ENCODE measurements at regions not wholly inside any gene's neighbourhood (a gene's known extent, or its start where the extent isn't known, plus 50 kb on each side); places are given as distances from the start of the nearest gene placed in this dataset.

GRCh38 chr12:89945123-89945522, 236.5 kb upstream of the ATP2B1 start:
- Histone ChIP-seq H3K9ac (ENCODE audit: low read depth, low read length) (no peak overlapping the region), H3K4me1 (ENCODE audit: insufficient read depth, low read length) (no peaks in the 10 kb centered on the region), H3K27ac (ENCODE audit: low read length) (no peak overlapping the region), H4K20me1 (ENCODE audit: insufficient read depth, low read length) (no peaks in the 10 kb centered on the region), H3K79me2 (ENCODE audit: insufficient read depth, low read length) (no peaks in the 10 kb centered on the region), H3K9me3 (ENCODE audit: insufficient read depth, low read length, severe bottlenecking) (no peaks in the 10 kb centered on the region), H3K4me3 (ENCODE audit: low read depth in 1 of 2, low read length in 2 of 2) (no peak overlapping the region), H3K27me3 (ENCODE audit: insufficient read depth, low read length, poor library complexity) (no peaks in the 10 kb centered on the region), H3K4me2 (ENCODE audit: insufficient read depth, low read length) (no peak overlapping the region), H2AFZ (ENCODE audit: low read depth, low read length) (no peak overlapping the region), H3K36me3 (ENCODE audit: insufficient read depth, low read length) (no peaks in the 10 kb centered on the region)
- no peak for DNase-seq
- TF ChIP-seq EZH2 (IDR thresholded peaks at IDR 0.05; ENCODE audit: borderline replicate concordance, low read depth, low read length, severe bottlenecking) (no peak), CTCF (IDR thresholded peaks at IDR 0.05; ENCODE audit: borderline replicate concordance, extremely low read depth, low read length, poor library complexity, severe bottlenecking) (no peak)
- ATAC-seq (ENCODE audit: insufficient read depth, low read depth) = no peak

GRCh38 chr12:89943463-89943862, 234.8 kb upstream of the ATP2B1 start:
- H2AFZ ChIP-seq (ENCODE audit: low read depth, low read length) = no peak overlapping the region
- no peak for TF ChIP-seq CTCF (IDR thresholded peaks at IDR 0.05; ENCODE audit: borderline replicate concordance, extremely low read depth, low read length, poor library complexity, severe bottlenecking)
- no peak for TF ChIP-seq EZH2 (IDR thresholded peaks at IDR 0.05; ENCODE audit: borderline replicate concordance, low read depth, low read length, severe bottlenecking)
- no peaks in the 10 kb centered on the region for H3K4me1 ChIP-seq (ENCODE audit: insufficient read depth, low read length)
- no peaks in the 10 kb centered on the region for H3K9me3 ChIP-seq (ENCODE audit: insufficient read depth, low read length, severe bottlenecking)
- H3K27ac ChIP-seq (ENCODE audit: low read length) = no peak overlapping the region
- no peaks in the 10 kb centered on the region for H3K36me3 ChIP-seq (ENCODE audit: insufficient read depth, low read length)
- no peak for ATAC-seq (ENCODE audit: insufficient read depth, low read depth)
- H3K9ac ChIP-seq (ENCODE audit: low read depth, low read length) = no peak overlapping the region
- no peaks in the 10 kb centered on the region for H3K27me3 ChIP-seq (ENCODE audit: insufficient read depth, low read length, poor library complexity)
- H3K4me3 ChIP-seq (ENCODE audit: low read depth in 1 of 2, low read length in 2 of 2) = no peak overlapping the region
- no peak overlapping the region for H3K4me2 ChIP-seq (ENCODE audit: insufficient read depth, low read length)
- DNase-seq = no peak
- no peaks in the 10 kb centered on the region for H4K20me1 ChIP-seq (ENCODE audit: insufficient read depth, low read length)
- H3K79me2 ChIP-seq (ENCODE audit: insufficient read depth, low read length) = no peaks in the 10 kb centered on the region

- no peaks in the 10 kb centered on the region for H3K9me3 ChIP-seq (ENCODE audit: insufficient read depth, low read length, severe bottlenecking)
- H3K79me2 ChIP-seq (ENCODE audit: insufficient read depth, low read length) = no peaks in the 10 kb centered on the region
- no peak overlapping the region for H3K9ac ChIP-seq (ENCODE audit: low read depth, low read length)
- H3K4me2 ChIP-seq (ENCODE audit: insufficient read depth, low read length) = no peak overlapping the region
- H3K4me3 ChIP-seq (ENCODE audit: low read depth in 1 of 2, low read length in 2 of 2) = no peak overlapping the region
- no peak overlapping the region for H3K27ac ChIP-seq (ENCODE audit: low read length)
- no peaks in the 10 kb centered on the region for H3K27me3 ChIP-seq (ENCODE audit: insufficient read depth, low read length, poor library complexity)
- DNase-seq (no peak), ATAC-seq (ENCODE audit: insufficient read depth, low read depth) (no peak)
- no peak for TF ChIP-seq EZH2 (IDR thresholded peaks at IDR 0.05; ENCODE audit: borderline replicate concordance, low read depth, low read length, severe bottlenecking)
- TF ChIP-seq CTCF (IDR thresholded peaks at IDR 0.05; ENCODE audit: borderline replicate concordance, extremely low read depth, low read length, poor library complexity, severe bottlenecking) = no peak
- H2AFZ ChIP-seq (ENCODE audit: low read depth, low read length) = no peak overlapping the region
- H4K20me1 ChIP-seq (ENCODE audit: insufficient read depth, low read length) = no peaks in the 10 kb centered on the region
- no peaks in the 10 kb centered on the region for H3K36me3 ChIP-seq (ENCODE audit: insufficient read depth, low read length)
- H3K4me1 ChIP-seq (ENCODE audit: insufficient read depth, low read length) = no peaks in the 10 kb centered on the region
Measured at GRCh38 chr12:89941436-89941835, 232.8 kb upstream of the ATP2B1 start.
